Right ventricle myocardium inferior (tissue), 1 donor: ENCODE measurements at regions not wholly inside any gene's neighbourhood (a gene's known extent, or its start where the extent isn't known, plus 50 kb on each side); places are given as distances from the start of the nearest gene placed in this dataset.
A peak's percentile ranks its signal among the peaks of the same experiment; 100 is the strongest.
"Not testable (repeated sequence)": the region's sequence is repeated elsewhere in the genome, so short reads cannot be mapped to it uniquely, and the experiment has no call there.

ENCODE experiments used
- ATAC-seq: fragments of 200-7000 bp; cut with Tn5 transposase; one replicate; pipeline ENCODE4 v1.9.1; 2020; ENCODE audit warnings: mild to moderate bottlenecking, moderate library complexity
- DNase-seq: peaks from one replicate; pipeline ENCODE4 v3.0.0; 2021; ENCODE audit errors: missing footprints
- intact Hi-C: fragments of 100-400 bp; cut with DNase I; formaldehyde crosslinking; loops from one replicate; pipeline ENCODE4 v1.11.0; 2022
- donor health status: DM: no; HTN: yes; CAD: no; lungs with severe emphysema.

GRCh38 chr13:103471896-103472295 is 405.7 kb upstream of the SLC10A2 start:
- intact Hi-C loops = no loop called here
- ATAC-seq (no peak), DNase-seq (no peak)

DNA sequence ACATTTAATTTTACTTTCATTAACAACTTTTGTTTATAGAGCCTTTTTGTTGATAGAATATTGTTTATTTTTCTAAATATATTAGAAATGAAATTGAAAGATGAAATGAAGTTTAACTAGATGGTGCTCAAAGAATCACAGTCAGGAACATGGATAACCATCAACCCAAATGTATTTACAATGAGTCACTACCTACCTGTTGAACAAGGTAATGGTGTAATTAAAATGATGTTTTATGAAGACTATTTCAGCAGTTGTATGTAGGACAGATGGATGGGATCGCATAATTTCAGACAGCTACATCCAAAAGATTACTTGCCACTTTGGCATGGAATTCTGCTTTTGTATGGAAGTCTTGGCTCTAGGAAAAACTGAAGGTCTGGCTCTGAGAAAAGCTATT is 403.6 kb upstream of the SLC10A2 start:
- ATAC-seq = no peak
- intact Hi-C loops = no loop called here
- DNase-seq = no peak

DNA sequence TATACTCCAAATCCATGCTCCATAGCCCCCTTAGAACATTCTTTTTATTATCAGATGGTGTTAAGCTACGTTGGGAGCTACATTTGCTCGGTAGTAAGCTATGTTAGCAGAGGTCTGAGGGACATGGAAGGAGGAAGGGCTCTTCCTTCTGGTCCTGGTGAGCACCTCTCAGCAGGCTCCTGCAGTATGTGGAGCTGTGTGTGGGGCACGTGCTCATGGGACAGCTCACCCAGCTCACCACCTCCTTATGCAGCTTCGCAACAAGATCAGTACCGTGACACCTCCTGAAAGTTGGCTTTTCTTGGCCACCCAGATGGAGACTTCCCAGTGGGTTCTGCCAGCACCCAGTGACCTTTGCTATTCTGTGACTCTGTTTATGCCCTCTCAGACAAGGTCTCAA is 400.5 kb upstream of the SLC10A2 start:
- intact Hi-C loops = no loop called here
- ATAC-seq (no peak), DNase-seq (no peak)

- DNase-seq, ATAC-seq, intact Hi-C loops: not testable (repeated sequence)
Measured at GRCh38 chr13:103460246-103460645, 394.0 kb upstream of the SLC10A2 start.

- DNase-seq, ATAC-seq, intact Hi-C loops: not testable (repeated sequence)
Measured at GRCh38 chr13:103457050-103457449, 390.8 kb upstream of the SLC10A2 start.

GRCh38 chr13:103451656-103452055 is 385.4 kb upstream of the SLC10A2 start:
- intact Hi-C loops = no loop called here
- no peak for DNase-seq
- ATAC-seq = no peak

DNA sequence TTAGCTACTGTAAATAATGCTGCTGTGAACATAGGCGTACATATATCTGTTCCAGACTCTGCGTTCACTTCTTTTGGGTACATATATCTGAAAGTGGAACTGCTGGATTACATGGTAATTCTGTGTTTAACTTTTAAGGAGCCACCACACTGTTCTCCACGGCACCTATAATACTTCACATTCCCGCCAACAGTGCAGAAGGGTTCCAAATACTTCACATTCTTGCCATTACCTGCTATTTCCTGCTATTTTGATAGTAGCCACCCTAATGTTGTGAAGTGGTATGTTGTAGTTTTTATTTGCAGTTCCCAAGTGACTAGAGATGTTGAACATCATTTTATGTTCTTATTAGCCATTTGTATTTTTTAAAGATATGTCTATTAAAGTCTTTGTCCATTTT is 377.4 kb upstream of the SLC10A2 start:
- intact Hi-C loops = no loop called here
- no peak for ATAC-seq
- no peak for DNase-seq

DNA sequence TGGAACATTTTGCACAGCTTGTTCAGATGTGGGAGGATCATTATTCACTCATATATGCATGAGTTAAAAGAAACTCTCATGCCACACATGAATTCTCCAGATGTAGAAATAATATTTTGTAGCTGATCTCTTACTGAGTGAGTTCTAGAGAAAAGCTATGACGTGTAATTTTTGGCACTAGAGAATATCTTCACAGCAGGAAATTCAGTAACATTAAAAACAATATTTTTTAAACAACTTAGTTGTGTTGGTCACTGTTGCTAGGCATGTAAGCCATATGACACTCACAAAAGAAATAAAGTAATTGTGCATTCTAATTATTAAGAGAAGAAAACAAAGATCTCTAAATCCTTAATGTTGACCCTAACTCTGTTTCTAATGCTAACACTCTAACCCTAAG is 371.4 kb upstream of the SLC10A2 start:
- no peak for DNase-seq
- ATAC-seq = no peak
- intact Hi-C loops = no loop called here

- intact Hi-C loops = no loop called here
- ATAC-seq (no peak), DNase-seq (no peak)
Measured at GRCh38 chr13:103436057-103436654, 369.9 kb upstream of the SLC10A2 start.

DNA sequence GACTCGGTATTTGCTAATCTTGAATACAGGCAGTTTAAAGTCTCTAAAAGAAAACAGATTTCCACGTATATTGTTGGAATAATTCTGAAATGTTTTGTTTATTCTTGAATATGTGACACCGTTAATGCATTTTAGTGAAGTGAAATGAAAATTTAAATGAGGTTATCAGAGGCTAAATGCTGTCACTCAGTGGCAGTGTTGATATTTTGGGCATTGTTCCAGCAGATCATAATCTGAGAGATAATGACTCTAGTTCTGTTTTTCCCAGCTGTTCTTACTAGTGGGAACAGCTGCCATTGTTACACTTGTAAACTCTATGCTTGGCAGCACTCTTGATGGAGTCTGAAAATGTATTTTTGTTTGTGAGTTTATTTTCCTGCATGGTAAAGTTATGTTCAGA is 365.6 kb upstream of the SLC10A2 start:
- ATAC-seq (no peak), DNase-seq (no peak)
- intact Hi-C loops = no loop called here

- intact Hi-C loops = no loop called here
- no peak for ATAC-seq
- no peak for DNase-seq
Measured at GRCh38 chr13:103430368-103430767, 364.2 kb upstream of the SLC10A2 start.

DNA sequence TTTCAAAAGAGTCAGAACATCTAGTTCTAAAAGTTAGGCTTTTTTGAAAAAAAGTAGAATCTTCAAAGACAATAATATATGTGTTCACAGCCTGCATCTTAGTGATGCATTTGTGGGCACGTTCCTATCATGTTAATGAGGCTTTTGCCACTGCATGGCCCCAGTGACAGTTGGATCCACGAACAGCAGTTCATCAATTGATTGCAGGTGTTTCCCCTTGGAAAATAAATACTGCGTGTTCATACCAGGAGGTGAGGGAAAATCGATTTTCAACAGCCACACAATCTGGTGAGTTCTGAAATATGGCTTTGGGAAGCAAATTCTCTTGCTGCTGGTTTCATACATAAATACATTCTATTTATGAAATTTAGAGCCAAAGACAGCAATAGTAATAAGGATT is 343.8 kb upstream of the SLC10A2 start:
- intact Hi-C loops = no loop called here
- DNase-seq = no peak
- ATAC-seq = no peak

GRCh38 chr13:103406967-103407366 is 340.8 kb upstream of the SLC10A2 start:
- ATAC-seq (no peak), DNase-seq (no peak)
- intact Hi-C loops = no loop called here

DNA sequence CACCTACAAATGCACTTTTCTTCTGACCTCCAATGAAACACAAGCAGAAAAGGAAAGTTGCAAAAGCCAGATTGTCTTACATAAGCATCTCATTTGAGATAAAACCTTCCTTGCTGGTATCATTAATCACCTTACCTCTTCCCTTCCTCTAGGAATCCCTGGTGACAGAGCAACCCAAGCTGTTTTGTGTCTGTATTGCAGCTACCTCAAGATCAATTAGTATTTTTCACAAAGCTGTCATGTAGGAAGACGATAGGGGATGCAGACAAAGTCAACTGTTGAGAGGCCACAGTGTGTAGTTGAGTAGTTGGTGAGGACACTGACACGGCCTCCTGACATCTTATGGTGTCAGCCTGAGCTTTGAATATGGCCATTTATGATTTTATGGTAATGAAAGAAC is 339.1 kb upstream of the SLC10A2 start:
- intact Hi-C loops = no loop called here
- DNase-seq = no peak
- ATAC-seq = no peak

- intact Hi-C loops = no loop called here
- ATAC-seq (no peak), DNase-seq (no peak)
Measured at GRCh38 chr13:103403814-103404213, 337.6 kb upstream of the SLC10A2 start.

DNA sequence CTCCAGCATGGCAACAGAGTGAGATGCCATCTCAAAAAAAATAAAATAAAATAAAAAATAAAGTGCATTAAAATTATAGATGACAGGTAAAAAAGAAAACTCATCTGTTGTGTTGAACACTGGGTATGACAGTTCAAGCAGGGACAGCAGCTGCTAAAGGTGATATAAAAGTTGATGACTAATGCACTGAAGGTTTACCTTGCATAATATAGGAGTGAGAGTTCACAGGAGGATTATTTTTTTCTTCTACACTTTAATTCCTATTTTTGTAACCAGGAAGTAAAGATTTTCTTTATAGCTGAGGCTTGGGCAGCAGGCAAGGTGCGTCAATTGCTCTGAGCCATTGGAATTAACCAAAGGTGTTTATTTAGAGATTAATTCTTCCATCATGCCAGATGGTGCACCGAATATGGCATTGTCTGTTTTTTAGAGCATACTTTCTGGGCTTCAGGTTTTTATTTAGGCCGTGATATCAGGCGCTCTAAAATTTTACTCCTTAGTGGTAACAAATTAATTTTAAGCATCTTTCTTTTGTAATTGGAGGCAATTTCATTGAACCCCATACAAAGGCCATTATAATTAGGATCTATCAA is 337.0 kb upstream of the SLC10A2 start:
- DNase-seq (no peak), ATAC-seq (no peak)
- intact Hi-C loops = no loop called here

DNA sequence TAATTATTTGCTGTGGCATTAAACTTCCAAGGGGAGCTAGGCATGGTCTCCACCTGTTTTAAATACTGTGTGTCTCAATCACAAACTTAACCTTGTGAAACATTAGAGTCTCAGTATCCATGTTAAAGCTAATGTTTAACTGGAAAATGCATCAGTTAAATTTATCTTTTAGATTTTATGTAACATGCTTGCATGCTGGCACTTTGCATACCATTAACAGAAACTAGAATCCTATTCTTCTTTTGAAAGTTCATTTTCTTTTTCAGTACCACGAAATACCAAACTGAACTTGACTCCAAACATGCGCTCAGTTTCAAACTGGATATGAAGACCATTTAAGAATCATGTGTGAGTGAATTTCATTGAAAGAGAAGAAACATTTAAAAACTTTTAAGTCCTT is 328.9 kb upstream of the SLC10A2 start:
- ATAC-seq (no peak), DNase-seq (no peak)
- intact Hi-C loops = no loop called here

DNA sequence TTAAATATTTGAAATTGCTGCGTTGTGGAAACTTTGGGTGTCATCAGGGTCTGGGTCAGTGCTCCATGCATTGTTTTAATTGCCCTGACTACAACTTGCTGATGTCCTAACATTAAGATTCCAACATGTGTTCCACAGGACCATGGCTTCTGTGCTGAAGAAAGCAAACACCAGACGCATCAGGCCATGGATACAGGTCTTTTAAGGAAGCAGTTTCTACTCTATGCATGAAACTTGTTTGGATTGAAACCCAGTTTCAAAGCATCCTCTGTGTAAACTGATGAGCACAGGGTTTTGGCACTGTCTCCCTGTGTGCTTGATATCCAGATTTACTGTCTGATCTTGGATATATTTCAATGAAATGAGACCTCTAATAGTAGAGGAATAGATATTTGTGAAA is 328.4 kb upstream of the SLC10A2 start:
- intact Hi-C loops = no loop called here
- DNase-seq = no peak
- no peak for ATAC-seq

DNA sequence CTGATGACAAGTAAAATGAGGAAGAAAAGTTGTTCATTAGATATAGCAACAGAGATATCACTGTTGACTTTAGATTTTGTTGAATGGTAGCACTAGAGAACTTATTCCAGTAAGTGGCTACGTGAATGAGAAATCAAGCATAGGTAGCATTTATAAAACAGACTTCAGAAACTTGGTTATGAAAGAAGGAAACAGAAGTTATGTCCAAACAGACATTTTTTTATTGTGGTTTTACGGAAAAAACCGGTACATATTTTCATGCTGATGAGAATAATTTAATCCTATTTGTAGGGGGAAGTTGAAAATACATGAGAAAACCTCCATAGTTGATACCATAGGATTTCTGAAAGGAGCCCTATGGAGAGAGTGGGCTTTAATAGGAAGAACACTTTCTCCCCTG is 325.7 kb upstream of the SLC10A2 start:
- DNase-seq = no peak
- ATAC-seq = no peak
- intact Hi-C loops = no loop called here

DNA sequence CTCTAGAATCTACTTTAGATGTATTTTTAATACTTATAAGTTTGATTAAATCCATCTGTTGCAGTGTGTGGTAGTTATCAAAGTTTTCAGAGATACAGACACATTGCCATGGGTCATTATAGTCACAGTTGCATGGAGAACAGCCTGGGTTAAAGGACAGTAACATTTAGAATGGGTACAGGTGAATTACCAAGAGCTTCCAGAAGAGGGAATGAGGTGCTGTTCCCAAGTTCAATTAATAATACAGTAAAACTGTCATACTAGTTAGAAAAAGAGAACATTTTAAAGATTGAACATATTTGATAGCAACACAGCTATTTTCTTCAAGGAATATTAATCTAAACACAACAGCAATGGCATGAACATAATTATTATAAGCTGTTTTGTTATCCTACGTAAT is 322.6 kb upstream of the SLC10A2 start:
- ATAC-seq = no peak
- intact Hi-C loops = no loop called here
- no peak for DNase-seq

- ATAC-seq (peak; percentile 44), DNase-seq (no peak)
- intact Hi-C loops = no loop called here
Measured at GRCh38 chr13:103386341-103386740, 320.1 kb upstream of the SLC10A2 start.
